A549 (cell line): ENCODE measurements at regions not wholly inside any gene's neighbourhood (a gene's known extent, or its start where the extent isn't known, plus 50 kb on each side); places are given as distances from the start of the nearest gene placed in this dataset.
"Not testable (repeated sequence)": the region's sequence is repeated elsewhere in the genome, so short reads cannot be mapped to it uniquely, and the experiment has no call there.

Experiments
- EP300 ChIP-seq, 2 experiments: fragments of >200 bp; sonication (Bioruptor Twin); formaldehyde crosslinking; IDR thresholded peaks; 2 replicates in 1 of 2; 3 replicates in 1 of 2; pipeline ENCODE4 v1.6.1; 2016 to 2017
- TFCP2L1 ChIP-seq: fragments of 250-450 bp; sonication (Bioruptor Pico); IDR thresholded peaks from 2 replicates; pipeline ENCODE4 v1.5.0; 2021; ENCODE audit warnings: mild to moderate bottlenecking
- TP53 ChIP-seq: fragments of 250-450 bp; sonication (Bioruptor Pico); IDR thresholded peaks from 2 replicates; pipeline ENCODE4 v1.5.0; 2021; ENCODE audit warnings: mild to moderate bottlenecking, moderate library complexity

- TF ChIP-seq TP53 (CRISPR knock-in tag); TFCP2L1 (CRISPR knock-in tag); EP300 (IDR thresholded peaks at IDR 0.05): not testable (repeated sequence)
These were observed 187.1 kb upstream of the SULF2 start for GRCh38 chr20:47972297-47972915.
